SHP77 (cell line): ENCODE measurements at regions not wholly inside any gene's neighbourhood (a gene's known extent, or its start where the extent isn't known, plus 50 kb on each side); places are given as distances from the start of the nearest gene placed in this dataset.
"Not testable (repeated sequence)": the region's sequence is repeated elsewhere in the genome, so short reads cannot be mapped to it uniquely, and the experiment has no call there.

Experiments
- DNase-seq, 2 experiments: peaks; one replicate each; lab custom pipeline; 2025; lab: John Stamatoyannopoulos, UW

- DNase-seq: no peak
Measured at GRCh38 chr3:105979961-105980360, 111.1 kb upstream of the CBLB start.

DNA sequence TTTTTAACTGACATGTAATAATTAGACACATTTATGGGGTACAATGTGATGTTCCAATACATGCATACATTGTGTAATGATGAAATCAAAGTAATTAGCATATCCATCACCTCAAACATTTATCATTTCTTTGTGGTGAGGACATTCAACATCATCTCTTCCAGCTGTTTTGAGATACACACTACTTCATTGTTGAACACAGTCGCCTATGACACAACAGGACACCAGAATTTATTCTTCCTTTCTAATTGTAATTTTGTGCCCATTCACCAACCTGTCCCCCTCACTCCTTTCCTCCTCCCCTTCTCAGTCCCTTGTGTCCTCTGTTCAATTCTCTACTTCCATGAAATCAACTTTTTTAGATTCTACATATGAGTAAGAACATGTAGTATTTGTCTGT, 113.4 kb upstream of the CBLB start:
- no peak for DNase-seq

DNA sequence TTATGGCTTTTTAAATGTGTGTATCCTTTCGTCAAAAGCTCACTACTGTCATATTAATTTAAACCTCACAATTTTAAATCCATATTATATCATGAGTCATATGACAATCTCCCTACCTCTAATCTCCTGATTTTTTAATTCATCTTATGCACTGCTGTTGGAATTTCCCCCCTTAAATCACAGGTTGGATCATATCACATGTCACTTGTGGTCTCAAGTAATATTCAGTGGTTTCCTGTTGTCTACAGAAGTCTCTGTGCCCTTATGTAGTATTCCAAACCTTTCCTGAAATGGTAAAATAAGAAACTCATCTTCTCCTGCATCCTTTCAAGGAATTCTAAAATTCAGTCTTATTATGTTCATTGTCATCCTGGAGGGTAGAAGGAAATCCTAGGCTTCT, 116.0 kb upstream of the CBLB start:
- no peak for DNase-seq

DNA sequence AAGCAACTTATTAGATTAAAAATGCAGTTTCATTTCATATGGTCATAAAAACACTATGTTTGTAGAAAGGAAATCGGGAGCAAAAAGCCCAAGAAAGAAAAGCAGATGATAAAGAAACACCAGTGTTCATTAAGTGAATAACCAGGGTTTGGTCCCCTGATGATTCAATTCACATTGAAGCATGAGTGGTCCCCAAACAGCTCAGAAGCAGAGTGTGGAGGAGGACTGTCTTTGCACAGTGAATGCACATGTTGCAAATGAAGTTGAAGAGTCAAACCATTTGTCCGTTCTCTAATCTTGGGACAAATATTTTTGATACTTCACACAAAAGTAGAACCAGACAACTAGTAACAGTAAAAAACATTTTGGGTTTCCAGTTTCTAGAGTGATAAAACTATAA, 117.5 kb upstream of the CBLB start:
- not testable (repeated sequence) for DNase-seq

DNA sequence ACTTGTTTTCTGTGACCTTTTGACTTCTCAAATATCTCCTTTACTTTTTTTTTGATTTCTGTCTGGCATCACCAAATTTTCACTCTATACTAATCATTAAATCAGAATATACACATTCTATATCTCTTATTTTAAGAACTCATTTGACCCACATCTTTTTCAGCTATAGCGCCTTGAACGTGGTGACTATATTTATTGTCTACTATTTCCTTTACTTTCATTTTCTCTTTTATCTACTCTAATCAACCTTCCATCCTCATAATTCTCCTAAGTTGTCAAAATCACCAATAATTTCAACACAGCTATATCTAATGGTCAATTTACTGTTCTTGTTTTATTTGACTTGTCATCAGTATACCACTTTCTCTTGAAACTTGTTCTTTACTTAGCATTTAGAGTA, 119.0 kb upstream of the CBLB start:
- DNase-seq: no peak

DNA sequence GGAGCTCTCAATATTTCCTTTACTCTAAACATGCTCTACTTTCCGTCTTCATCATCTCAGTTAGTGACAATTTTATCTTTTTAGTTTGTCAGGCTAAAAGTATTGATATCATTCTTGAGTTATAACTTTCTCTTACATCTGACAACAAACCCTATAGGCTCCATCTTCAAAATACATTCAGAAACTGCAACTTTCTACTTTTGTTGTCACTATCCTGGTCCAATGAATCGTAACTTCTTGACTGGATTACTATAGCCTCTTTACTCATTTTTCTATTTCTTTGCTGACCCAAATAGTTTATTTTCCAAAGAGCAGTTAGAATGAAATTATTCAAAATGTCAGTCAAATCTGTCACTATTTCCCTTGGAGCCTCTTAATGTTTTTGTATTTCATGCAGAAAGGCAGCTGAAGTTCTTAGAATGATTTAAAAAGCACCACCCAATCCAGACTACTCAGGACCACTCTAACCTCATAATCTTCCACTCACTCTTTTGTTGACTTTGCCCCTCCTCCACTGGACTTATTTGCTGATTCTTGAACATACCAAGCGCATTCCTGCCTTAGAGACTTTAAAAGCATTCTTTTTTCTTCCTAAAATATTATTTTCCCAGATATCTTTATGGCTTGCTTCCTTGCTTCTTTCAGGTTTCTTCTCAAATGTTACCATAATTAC, 119.9 kb upstream of the CBLB start:
- no peak for DNase-seq

GRCh38 chr3:105996781-105997180, 128.0 kb upstream of the CBLB start:
- DNase-seq: no peak

- no peak for DNase-seq
Measured at GRCh38 chr3:105997466-105997799, 128.6 kb upstream of the CBLB start.

DNA sequence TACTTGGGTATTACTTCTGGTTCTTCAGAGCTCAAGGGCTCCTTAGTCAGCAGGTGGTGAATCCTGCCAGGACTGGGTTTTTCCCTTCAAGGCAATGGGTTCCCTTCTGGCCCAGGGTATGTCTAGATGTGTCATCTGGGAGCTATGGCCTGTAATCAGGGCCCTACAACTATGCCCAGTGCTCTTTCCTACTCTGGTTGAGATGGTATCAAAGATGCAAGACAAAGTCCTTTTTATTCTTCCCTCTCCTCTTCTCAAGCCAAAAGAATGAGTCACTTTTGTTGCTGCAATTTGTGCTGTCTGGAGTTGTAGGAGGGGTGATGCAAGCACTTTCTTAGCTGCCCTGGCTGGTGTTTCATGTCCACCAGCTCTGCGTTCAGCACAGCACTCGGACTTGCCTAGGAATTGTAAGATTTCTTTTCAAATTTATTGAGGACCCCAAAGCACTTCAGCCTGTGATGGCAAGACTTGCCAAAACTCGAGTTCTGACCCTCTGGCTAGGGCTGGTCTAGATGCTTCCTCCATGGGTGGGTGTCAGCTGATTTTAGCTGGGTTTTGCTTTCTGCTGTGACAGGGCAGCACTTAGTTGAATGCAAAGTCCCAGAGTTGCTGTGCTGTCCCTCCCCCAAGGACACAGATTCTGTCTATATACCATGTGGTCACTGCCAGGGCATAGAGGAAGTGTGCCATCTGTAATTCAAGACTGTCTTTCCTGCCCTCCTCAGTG, 129.2 kb upstream of the CBLB start:
- no peak for DNase-seq

- DNase-seq: no peak
Measured at GRCh38 chr3:105999856-106000255, 131.0 kb upstream of the CBLB start.

GRCh38 chr3:106001923-106002322, 133.1 kb upstream of the CBLB start:
- DNase-seq: no peak

DNA sequence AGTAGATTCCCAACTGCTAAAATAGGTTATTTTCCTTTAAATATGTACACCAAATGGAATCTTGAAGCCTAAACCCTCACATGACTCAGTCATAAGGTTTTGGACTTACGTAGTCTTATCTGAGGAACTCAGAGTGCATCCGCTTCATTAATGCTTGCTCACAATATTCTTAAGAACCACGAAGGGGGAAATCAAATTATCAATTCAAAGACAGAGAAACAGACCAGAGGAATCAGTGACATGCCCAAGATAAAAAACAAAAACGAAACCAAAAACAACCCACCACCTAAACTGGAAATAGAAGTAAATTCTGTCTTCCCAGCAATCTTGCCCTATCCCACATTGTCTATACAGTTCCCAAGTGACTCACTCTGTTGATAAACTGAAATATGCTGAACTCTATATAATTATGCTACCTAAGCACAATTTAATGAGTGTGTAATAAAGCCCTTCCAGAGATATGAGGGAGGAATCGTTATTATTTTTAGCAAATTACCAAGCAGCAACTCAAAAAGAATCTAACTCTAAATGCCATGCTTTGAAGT, 135.4 kb upstream of the CBLB start:
- no peak for DNase-seq

GRCh38 chr3:106004826-106005225, 136.0 kb upstream of the CBLB start:
- DNase-seq: no peak

DNA sequence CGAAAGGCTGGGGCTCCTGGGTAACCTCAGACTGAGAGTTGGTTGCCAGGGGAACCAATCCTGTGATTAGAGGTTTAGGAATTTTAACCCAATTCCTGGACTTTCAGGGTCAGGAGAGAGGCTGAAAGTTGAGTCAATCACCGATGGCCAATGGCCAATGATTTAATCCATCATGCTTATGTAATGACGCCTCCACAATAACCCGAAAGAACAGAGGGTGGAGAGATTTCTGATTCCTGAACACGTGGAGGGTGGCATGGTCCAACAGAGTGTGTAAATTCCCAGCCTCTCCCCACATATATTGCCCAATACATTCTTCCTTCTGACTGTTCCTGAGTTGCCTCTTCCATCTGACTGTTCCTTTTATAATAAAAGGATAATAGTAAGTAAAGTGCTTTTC, 137.2 kb upstream of the CBLB start:
- DNase-seq: no peak

GRCh38 chr3:106006571-106006970, 137.8 kb upstream of the CBLB start:
- no peak for DNase-seq

- no peak for DNase-seq
Measured at GRCh38 chr3:106007512-106007911, 138.7 kb upstream of the CBLB start.

DNA sequence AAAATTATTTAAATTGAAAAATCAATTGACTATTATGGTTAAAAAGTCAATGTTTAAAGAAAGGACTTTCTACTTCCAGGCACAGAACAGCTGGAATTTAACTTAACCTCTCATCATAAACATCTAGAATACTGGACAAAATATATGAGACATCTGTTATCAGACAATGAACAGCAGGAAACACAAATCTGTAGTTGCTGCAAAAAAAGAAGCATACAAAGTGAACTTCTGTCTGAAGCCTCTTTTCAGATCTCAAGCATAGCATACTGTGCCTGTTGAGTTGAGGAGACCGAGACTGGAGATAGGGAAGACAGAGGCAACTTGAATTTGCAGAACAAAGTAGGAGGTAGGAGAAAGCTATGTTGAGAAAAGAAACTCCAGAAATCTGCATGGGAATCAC, 140.0 kb upstream of the CBLB start:
- DNase-seq: no peak

- DNase-seq: no peak
Measured at GRCh38 chr3:106010829-106011228, 142.0 kb upstream of the CBLB start.

- no peak for DNase-seq
Measured at GRCh38 chr3:106013971-106014370, 145.2 kb upstream of the CBLB start.

DNA sequence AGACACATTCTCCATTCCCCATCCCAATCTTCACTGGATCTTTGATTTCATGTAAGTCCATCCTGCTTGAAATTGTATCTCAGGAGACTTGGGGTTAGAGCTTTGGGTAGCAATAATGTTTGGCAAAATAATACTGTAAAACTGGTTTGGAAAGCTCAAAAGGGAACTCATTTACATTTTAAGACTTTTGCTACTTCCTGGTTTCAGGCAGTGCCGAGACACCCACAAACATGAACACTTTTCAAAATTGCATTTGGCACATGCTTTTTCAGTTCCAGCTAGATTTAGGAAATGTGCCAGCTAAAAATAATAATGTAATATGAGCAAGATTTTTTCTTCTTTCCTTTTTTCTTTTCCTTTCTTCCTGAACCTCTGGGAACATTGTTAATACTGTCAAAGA, 145.7 kb upstream of the CBLB start:
- DNase-seq: no peak

DNA sequence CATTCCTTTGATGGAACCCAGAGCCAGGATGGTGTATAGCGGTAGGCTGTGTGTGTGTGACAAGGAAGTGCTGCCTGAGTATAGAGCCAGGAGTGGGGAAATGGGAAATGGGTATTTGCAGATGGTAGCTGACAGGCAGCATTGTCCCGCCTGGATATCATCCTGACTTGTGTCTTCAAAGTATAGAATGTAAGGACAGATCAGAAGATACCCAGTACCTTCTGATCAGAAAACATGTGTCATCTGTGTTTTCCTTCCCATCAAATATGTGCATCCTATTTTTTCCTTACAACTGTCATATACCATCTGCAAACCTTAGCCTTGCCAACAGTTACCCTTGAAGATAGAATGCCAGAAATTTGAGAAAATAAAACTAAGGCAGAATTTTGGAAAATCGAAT, 146.2 kb upstream of the CBLB start:
- DNase-seq: no peak

DNA sequence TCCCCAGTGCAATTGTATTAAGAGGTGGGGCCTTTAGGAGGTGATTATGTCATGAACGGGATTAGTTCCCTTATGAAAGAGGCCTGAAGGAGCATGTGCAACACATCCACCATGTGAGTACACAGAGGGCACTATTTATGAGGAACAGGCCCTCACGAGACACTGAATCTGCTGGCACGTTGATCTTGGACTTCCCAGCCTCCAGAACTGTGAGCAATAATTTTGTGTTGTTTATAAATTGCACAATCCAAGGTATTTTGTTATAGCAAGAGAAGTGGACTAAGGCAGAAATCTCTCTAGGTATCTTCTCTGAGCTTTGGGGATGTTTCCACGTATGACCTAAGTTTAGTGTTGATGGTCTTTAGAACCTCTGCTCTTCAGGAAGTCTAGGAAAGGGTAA, 149.3 kb upstream of the CBLB start:
- DNase-seq: no peak

DNA sequence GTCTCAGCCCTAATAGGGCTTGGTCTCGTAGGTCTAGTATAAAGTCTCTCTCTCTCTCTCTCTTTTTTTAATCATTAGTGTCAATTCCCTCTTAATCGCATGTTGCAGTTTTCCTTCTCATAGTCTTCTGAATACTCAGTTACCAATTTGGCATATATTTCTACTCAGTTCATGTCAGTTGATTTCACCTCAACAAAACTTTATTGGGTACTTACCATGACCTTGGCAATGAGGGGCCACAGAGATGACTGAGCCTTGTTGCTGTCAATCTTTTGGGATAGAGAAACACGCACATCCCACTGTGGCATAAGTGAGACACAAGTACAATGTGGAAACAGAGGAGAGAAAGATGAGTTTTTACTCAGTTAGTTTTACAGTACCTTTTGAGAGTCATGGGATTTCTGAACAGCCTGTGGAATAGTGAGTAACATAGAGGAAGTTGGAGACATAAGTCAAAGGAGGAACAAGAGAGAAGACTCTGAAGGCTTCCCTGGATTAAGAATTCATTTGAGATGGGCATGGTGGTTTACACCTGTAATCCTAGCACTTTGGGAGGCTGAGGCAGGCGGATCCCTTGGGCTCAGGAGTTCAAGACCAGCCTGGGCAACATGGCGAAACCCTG, 150.2 kb upstream of the CBLB start:
- DNase-seq: no peak
